ENCODE measurements at regions not wholly inside any gene's neighbourhood (a gene's known extent, or its start where the extent isn't known, plus 50 kb on each side); places are given as distances from the start of the nearest gene placed in this dataset.

DNA sequence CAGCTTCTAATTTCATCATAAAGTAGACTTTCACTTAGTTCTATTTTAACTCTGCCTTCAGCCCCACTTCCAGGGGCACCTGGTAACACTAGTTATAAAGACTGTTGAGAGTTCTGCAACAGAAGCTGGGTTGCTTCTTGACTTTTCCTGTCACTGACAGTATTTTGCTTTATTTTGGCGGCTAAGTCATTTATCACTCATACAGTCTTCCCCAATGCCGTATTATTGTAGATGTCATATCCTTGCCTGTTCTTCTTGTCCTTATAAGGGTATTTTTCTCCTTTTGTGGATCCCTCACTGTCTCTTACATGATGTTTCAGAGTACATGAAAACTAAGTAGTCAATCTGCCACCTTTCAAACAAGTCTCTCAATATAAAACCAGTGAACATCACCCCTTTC is 369.0 kb upstream of the PPP2R3A start:
- no TSS peak for BruUV-seq (replicated peaks)
- H2AFZ ChIP-seq (ENCODE audit: low read depth, low read length), result no peak overlapping the region
- H3K27ac ChIP-seq (ENCODE audit: extremely low read depth, low read depth, low read length), result no peak overlapping the region
- ChIA-PET POLR2A (no interaction called here), CTCF (ENCODE audit: low intra/inter-chr PET ratio) (no interaction called here)
- no peak overlapping the region for H3K4me3 ChIP-seq
- H3K4me2 ChIP-seq (ENCODE audit: insufficient read depth, low read length), result no peak overlapping the region
- DNase-seq (ENCODE audit: extremely low read depth in 1 of 4, low spot score in 3 of 4) (no peak), ATAC-seq (no peak), FAIRE-seq (no peak)
- no peaks in the 10 kb centered on the region for H3K4me1 ChIP-seq (replicated peaks in 1 of 2; ENCODE audit: control insufficient read depth in 2 of 2, insufficient read depth in 2 of 2, low read length in 2 of 2)
- intact Hi-C loops (cut with micrococcal nuclease), result no loop called here
- no peaks in the 10 kb centered on the region for H3K36me3 ChIP-seq (ENCODE audit: control insufficient read depth, insufficient read depth, low read length)
- no peaks in the 10 kb centered on the region for H3K9me3 ChIP-seq (replicated peaks; ENCODE audit: control insufficient read depth, insufficient read depth, low read depth, low read length)
- in situ Hi-C loops (cut with MboI), result no loop called here
- H3K9me1 ChIP-seq (ENCODE audit: control insufficient read depth, insufficient read depth, low read length), result no peaks in the 10 kb centered on the region
- TF ChIP-seq, protein P1, sequence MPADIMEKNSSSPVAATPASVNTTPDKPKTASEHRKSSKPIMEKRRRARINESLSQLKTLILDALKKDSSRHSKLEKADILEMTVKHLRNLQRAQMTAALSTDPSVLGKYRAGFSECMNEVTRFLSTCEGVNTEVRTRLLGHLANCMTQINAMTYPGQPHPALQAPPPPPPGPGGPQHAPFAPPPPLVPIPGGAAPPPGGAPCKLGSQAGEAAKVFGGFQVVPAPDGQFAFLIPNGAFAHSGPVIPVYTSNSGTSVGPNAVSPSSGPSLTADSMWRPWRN (IDR thresholded peaks at IDR 0.05; ENCODE audit: low read depth), result no peak
- TF ChIP-seq NFE2L1 (tag; IDR thresholded peaks at IDR 0.05; ENCODE audit: borderline replicate concordance, low read depth) (no peak), ZNF134 (CRISPR knock-in tag; conservative IDR thresholded peaks at IDR 0.05) (no peak), ZKSCAN3 (CRISPR knock-in tag; IDR thresholded peaks at IDR 0.05) (no peak), ARNT (IDR thresholded peaks at IDR 0.05) (no peak), NELFE (IDR thresholded peaks at IDR 0.05; ENCODE audit: insufficient read depth, insufficient read length) (no peak), DACH1 (IDR thresholded peaks at IDR 0.05; ENCODE audit: partially characterized antibody) (no peak), ZNF764 (CRISPR knock-in tag; IDR thresholded peaks at IDR 0.05; ENCODE audit: low read depth) (no peak), U2AF1 (optimal IDR thresholded peaks at IDR 0.05; ENCODE audit: low read depth, low read length) (no peak), KHSRP (IDR thresholded peaks at IDR 0.05) (no peak), MIER1 (IDR thresholded peaks at IDR 0.05; ENCODE audit: low read depth) (no peak), ZZZ3 (IDR thresholded peaks at IDR 0.05) (no peak), GATAD2A (IDR thresholded peaks at IDR 0.05) (no peak), CEBPG (CRISPR knock-in tag; IDR thresholded peaks at IDR 0.05) (no peak), CEBPG (tag; conservative IDR thresholded peaks at IDR 0.05 in 1 of 2, IDR thresholded peaks at IDR 0.05 in 1 of 2) (no peak), PHF8 (IDR thresholded peaks at IDR 0.05; ENCODE audit: borderline replicate concordance, low read length) (no peak), HNRNPK (IDR thresholded peaks at IDR 0.05; ENCODE audit: low read depth, low read length, poor library complexity, severe bottlenecking) (no peak), ZFP30 (CRISPR knock-in tag; IDR thresholded peaks at IDR 0.05; ENCODE audit: borderline replicate concordance) (no peak)
- TF ChIP-seq, protein P2, sequence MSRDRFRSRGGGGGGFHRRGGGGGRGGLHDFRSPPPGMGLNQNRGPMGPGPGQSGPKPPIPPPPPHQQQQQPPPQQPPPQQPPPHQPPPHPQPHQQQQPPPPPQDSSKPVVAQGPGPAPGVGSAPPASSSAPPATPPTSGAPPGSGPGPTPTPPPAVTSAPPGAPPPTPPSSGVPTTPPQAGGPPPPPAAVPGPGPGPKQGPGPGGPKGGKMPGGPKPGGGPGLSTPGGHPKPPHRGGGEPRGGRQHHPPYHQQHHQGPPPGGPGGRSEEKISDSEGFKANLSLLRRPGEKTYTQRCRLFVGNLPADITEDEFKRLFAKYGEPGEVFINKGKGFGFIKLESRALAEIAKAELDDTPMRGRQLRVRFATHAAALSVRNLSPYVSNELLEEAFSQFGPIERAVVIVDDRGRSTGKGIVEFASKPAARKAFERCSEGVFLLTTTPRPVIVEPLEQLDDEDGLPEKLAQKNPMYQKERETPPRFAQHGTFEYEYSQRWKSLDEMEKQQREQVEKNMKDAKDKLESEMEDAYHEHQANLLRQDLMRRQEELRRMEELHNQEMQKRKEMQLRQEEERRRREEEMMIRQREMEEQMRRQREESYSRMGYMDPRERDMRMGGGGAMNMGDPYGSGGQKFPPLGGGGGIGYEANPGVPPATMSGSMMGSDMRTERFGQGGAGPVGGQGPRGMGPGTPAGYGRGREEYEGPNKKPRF (IDR thresholded peaks at IDR 0.05; ENCODE audit: low read depth, low read length), result no peak
- H3K79me2 ChIP-seq (ENCODE audit: control insufficient read depth, insufficient read depth, low read length), result no peaks in the 10 kb centered on the region
- no peak overlapping the region for H3K9ac ChIP-seq (ENCODE audit: insufficient read depth in 1 of 2, low read depth in 2 of 2, low read length in 2 of 2)
- 0% methylated on average over 2 of the region's 2 CpGs for WGBS (ENCODE audit: insufficient coverage, low coverage, missing lambda C conversion rate)
- H4K20me1 ChIP-seq (replicated peaks; ENCODE audit: control insufficient read depth, insufficient read depth, low read length), result no peaks in the 10 kb centered on the region
- no peaks in the 10 kb centered on the region for H3K27me3 ChIP-seq (ENCODE audit: control insufficient read depth in 2 of 2, insufficient read depth in 2 of 2, low read length in 2 of 2)

Measured in K562 (cell line).